DOHH2 (cell line): ENCODE measurements at regions not wholly inside any gene's neighbourhood (a gene's known extent, or its start where the extent isn't known, plus 50 kb on each side); places are given as distances from the start of the nearest gene placed in this dataset.

Experiments
- H3F3A ChIP-seq: fragments of 200-600 bp; sonication (generic), shearing (Covaris generic); 2 replicates; pipeline ENCODE4 v1.6.0; 2016; ENCODE audit warnings: antibody characterized with exemption, mild to moderate bottlenecking; ENCODE audit not compliant: control insufficient read depth, insufficient read depth
- H3K27ac ChIP-seq: fragments of 200-600 bp; sonication (generic); 2 replicates; pipeline ENCODE4 v1.5.1; 2014; ENCODE audit warnings: low read depth, mild to moderate bottlenecking, low read length, moderate library complexity
- H3K27me3 ChIP-seq: fragments of 200-600 bp; sonication (generic); 2 replicates; pipeline ENCODE4 v1.6.1; 2014; ENCODE audit warnings: mild to moderate bottlenecking, low read length, mixed read lengths; ENCODE audit not compliant: control insufficient read depth
- H3K36me3 ChIP-seq: fragments of 200-600 bp; sonication (generic); 2 replicates; pipeline ENCODE4 v1.6.1; 2014; ENCODE audit warnings: mild to moderate bottlenecking, low read length, moderate library complexity, mixed read lengths; ENCODE audit not compliant: control insufficient read depth
- H3K4me1 ChIP-seq: fragments of 200-600 bp; sonication (generic); 2 replicates; pipeline ENCODE4 v1.6.1; 2014; ENCODE audit warnings: mild to moderate bottlenecking, low read length, mixed read lengths; ENCODE audit not compliant: control insufficient read depth
- H3K4me2 ChIP-seq: fragments of 200-600 bp; sonication (generic); 2 replicates; pipeline ENCODE4 v1.6.0; 2014; ENCODE audit warnings: mild to moderate bottlenecking, low read length, moderate library complexity
- H3K4me3 ChIP-seq: fragments of 200-600 bp; sonication (generic); 2 replicates; pipeline ENCODE4 v1.5.1; 2014; ENCODE audit warnings: mild to moderate bottlenecking, low read length, mixed read lengths
- H3K79me2 ChIP-seq: fragments of 200-600 bp; sonication (generic); 2 replicates; pipeline ENCODE4 v1.6.1; 2014; ENCODE audit warnings: mild to moderate bottlenecking, low read length, mixed read lengths; ENCODE audit not compliant: control insufficient read depth
- H3K9me2 ChIP-seq: fragments of 200-600 bp; sonication (generic); replicated peaks from 2 replicates; pipeline ENCODE4 v1.6.1; 2014; ENCODE audit warnings: mild to moderate bottlenecking, low read length, mixed read lengths; ENCODE audit not compliant: control insufficient read depth
- H3K9me3 ChIP-seq: fragments of 200-600 bp; sonication (generic); 2 replicates; pipeline ENCODE4 v1.6.1; 2014; ENCODE audit warnings: antibody characterized with exemption, low read length, mixed read lengths; ENCODE audit not compliant: control insufficient read depth, insufficient read depth
- H4K20me1 ChIP-seq: fragments of 200-600 bp; sonication (generic); 2 replicates; pipeline ENCODE4 v1.6.0; 2014; ENCODE audit warnings: low read depth, mild to moderate bottlenecking, antibody characterized with exemption, low read length, moderate library complexity; ENCODE audit not compliant: control insufficient read depth, insufficient read depth
- CTCF ChIP-seq: fragments of 200-600 bp; sonication (generic); IDR thresholded peaks from one replicate; pipeline ENCODE4 v1.5.1; 2014; ENCODE audit warnings: antibody characterized with exemption, mild to moderate bottlenecking, low read depth, low read length; ENCODE audit not compliant: poor library complexity, severe bottlenecking
- EZH2phosphoT487 ChIP-seq: fragments of 200-600 bp; sonication (generic); IDR thresholded peaks from 2 replicates; pipeline ENCODE4 v1.6.1; 2017; ENCODE audit warnings: borderline replicate concordance, mild to moderate bottlenecking, antibody characterized with exemption, low read length, moderate library complexity, mixed read lengths

DNA sequence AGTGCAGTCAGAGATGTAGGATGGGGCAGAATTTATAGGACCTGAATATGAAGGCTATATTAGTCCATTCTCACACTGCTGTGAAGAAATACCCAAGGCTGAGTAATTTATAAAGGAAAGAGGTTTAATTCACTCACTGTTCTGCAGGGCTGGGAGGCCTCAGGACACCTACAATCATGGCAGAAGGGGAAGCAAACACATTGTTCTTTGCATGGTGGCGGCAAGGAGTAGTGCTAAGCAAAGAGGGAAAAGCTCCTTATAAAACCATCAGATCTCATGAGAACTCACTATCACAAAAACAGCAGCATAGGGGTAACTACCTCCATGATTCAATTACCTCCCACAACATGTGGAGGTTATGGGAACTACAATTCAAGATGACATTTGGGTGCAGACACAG, 76.8 kb upstream of the MSTN start:
- no peaks in the 10 kb centered on the region for H3K27me3 ChIP-seq
- H3K4me2 ChIP-seq: no peak overlapping the region
- TF ChIP-seq CTCF (no peak), EZH2phosphoT487 (no peak)
- no peaks in the 10 kb centered on the region for H3K9me2 ChIP-seq
- H3K4me1 ChIP-seq: no peaks in the 10 kb centered on the region
- no peaks in the 10 kb centered on the region for H3K79me2 ChIP-seq
- H3F3A ChIP-seq: no peaks in the 10 kb centered on the region
- no peaks in the 10 kb centered on the region for H3K36me3 ChIP-seq
- H3K4me3 ChIP-seq: no peak overlapping the region
- no peaks in the 10 kb centered on the region for H4K20me1 ChIP-seq
- no peak overlapping the region for H3K27ac ChIP-seq
- peaks cover 23% of the 10 kb centered on the region for H3K9me3 ChIP-seq

DNA sequence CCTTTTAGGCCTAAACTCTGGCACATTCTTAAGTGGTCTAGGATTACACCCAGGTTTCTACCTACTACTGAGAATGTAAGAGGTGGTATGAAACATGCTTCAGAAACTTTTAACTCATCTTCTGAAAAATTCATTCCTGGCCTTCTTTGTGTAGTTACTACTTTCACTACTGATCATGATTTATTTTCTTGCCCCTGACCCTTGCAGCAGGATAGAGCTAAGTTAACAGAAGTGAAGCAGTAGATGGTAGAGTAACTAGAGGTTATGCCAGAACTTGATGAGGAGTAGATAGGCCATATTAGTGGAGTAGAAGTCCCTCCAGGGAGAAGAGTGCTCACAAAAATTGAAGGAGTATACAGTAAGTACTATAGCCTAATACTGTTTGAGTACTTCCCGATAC, 75.5 kb upstream of the MSTN start:
- Histone ChIP-seq H3K4me2 (no peak overlapping the region), H3F3A (no peaks in the 10 kb centered on the region), H4K20me1 (no peaks in the 10 kb centered on the region), H3K79me2 (no peaks in the 10 kb centered on the region), H3K36me3 (no peaks in the 10 kb centered on the region), H3K9me2 (no peaks in the 10 kb centered on the region), H3K27me3 (no peaks in the 10 kb centered on the region), H3K4me1 (no peaks in the 10 kb centered on the region), H3K9me3 (peaks cover 23% of the 10 kb centered on the region), H3K27ac (no peak overlapping the region), H3K4me3 (no peak overlapping the region)
- TF ChIP-seq CTCF (no peak), EZH2phosphoT487 (no peak)

DNA sequence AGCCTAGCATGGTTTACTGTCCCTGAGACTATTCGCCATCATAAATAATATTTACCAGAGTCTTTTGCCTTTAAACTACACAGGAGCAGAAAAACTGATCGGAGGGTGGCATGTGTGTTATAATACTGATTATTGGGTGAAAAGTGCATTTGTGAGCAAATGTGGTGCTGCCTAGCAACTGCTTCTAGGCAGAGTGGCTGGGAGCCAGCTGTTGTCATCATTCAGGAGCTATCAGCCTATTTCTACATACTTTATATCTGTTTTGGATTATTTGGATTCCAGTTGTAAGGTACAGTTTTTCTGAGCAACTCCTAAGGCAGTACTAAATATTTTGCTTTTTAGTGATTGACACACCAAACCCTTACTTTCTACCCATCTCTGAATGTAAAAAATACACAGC, 75.0 kb upstream of the MSTN start:
- H3K27me3 ChIP-seq: no peaks in the 10 kb centered on the region
- no peaks in the 10 kb centered on the region for H3K9me2 ChIP-seq
- no peaks in the 10 kb centered on the region for H3K4me1 ChIP-seq
- H3F3A ChIP-seq: no peaks in the 10 kb centered on the region
- H3K79me2 ChIP-seq: no peaks in the 10 kb centered on the region
- no peak overlapping the region for H3K4me3 ChIP-seq
- no peaks in the 10 kb centered on the region for H3K36me3 ChIP-seq
- H3K27ac ChIP-seq: no peak overlapping the region
- no peak overlapping the region for H3K4me2 ChIP-seq
- no peak for TF ChIP-seq EZH2phosphoT487
- TF ChIP-seq CTCF: no peak
- H4K20me1 ChIP-seq: no peaks in the 10 kb centered on the region
- peaks cover 23% of the 10 kb centered on the region for H3K9me3 ChIP-seq

DNA sequence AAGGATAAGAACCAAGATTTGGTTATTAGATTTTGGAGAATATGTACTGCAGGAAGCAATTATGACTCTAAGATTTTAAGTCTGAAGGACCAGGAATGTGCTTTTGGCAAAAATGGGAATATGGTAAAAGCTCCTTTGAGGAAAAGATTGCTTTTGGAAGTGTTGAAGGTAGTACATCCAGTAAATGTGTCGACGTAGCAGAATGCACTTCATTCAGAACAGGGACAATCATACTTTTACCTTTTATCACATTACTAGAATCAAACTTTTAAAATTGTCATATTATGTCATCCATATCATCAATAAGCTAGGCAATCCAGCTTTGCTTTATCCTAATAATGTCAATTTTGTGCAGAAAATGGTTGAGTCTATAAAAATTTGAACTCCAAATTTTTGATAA, 74.3 kb upstream of the MSTN start:
- no peaks in the 10 kb centered on the region for H3F3A ChIP-seq
- no peaks in the 10 kb centered on the region for H3K9me2 ChIP-seq
- H3K9me3 ChIP-seq: peaks cover 21% of the 10 kb centered on the region
- no peaks in the 10 kb centered on the region for H3K4me1 ChIP-seq
- H3K4me2 ChIP-seq: no peak overlapping the region
- no peaks in the 10 kb centered on the region for H4K20me1 ChIP-seq
- TF ChIP-seq CTCF (no peak), EZH2phosphoT487 (no peak)
- no peaks in the 10 kb centered on the region for H3K36me3 ChIP-seq
- H3K27ac ChIP-seq: no peak overlapping the region
- H3K4me3 ChIP-seq: no peak overlapping the region
- H3K27me3 ChIP-seq: no peaks in the 10 kb centered on the region
- no peaks in the 10 kb centered on the region for H3K79me2 ChIP-seq
